Stimulated activated CD4-positive, alpha-beta T cell treated with anti-CD3 and anti-CD28 coated beads, Interleukin-15, amount 100 ng/mL, for 1 hour (primary cell): ENCODE measurements at regions not wholly inside any gene's neighbourhood (a gene's known extent, or its start where the extent isn't known, plus 50 kb on each side); places are given as distances from the start of the nearest gene placed in this dataset.

Experiments used
- DNase-seq, 2 donors: peaks; one replicate each; pipeline ENCODE4 v3.0.0-alpha.2; 2020; ENCODE audit warnings: low read depth in 1 of 2, low spot score in 1 of 2

GRCh38 chr2:489084-489483, 188.1 kb downstream of the TMEM18 start:
- no peak for DNase-seq

- DNase-seq: no peak
These were observed 189.8 kb downstream of the TMEM18 start for GRCh38 chr2:487186-488079.

GRCh38 chr2:486371-486770, 190.8 kb downstream of the TMEM18 start:
- no peak for DNase-seq

- no peak for DNase-seq
These were observed 193.5 kb upstream of the ALKAL2 start for GRCh38 chr2:481388-481787.

- DNase-seq: no peak
These were observed 191.7 kb upstream of the ALKAL2 start for GRCh38 chr2:479490-480176.

GRCh38 chr2:479031-479430, 191.1 kb upstream of the ALKAL2 start:
- DNase-seq: no peak

- no peak for DNase-seq
These were observed 183.7 kb upstream of the ALKAL2 start for GRCh38 chr2:471560-471959.

GRCh38 chr2:469514-469913, 181.6 kb upstream of the ALKAL2 start:
- DNase-seq: no peak

- no peak for DNase-seq
These were observed 180.9 kb upstream of the ALKAL2 start for GRCh38 chr2:468648-469336.

- no peak for DNase-seq
These were observed 180.2 kb upstream of the ALKAL2 start for GRCh38 chr2:467892-468647.

GRCh38 chr2:467543-467891, 179.6 kb upstream of the ALKAL2 start:
- no peak for DNase-seq

GRCh38 chr2:467101-467500, 179.2 kb upstream of the ALKAL2 start:
- DNase-seq: no peak

- no peak for DNase-seq
These were observed 176.8 kb upstream of the ALKAL2 start for GRCh38 chr2:464562-465309.

- DNase-seq: no peak
These were observed 173.0 kb upstream of the ALKAL2 start for GRCh38 chr2:460861-461260.

- no peak for DNase-seq
These were observed 172.0 kb upstream of the ALKAL2 start for GRCh38 chr2:459931-460330.

GRCh38 chr2:458425-458815, 170.5 kb upstream of the ALKAL2 start:
- DNase-seq: no peak

- DNase-seq: no peak
These were observed 170.0 kb upstream of the ALKAL2 start for GRCh38 chr2:457792-458424.

- DNase-seq: no peak
These were observed 169.4 kb upstream of the ALKAL2 start for GRCh38 chr2:457262-457661.

GRCh38 chr2:455913-456312, 168.0 kb upstream of the ALKAL2 start:
- DNase-seq: no peak

- no peak for DNase-seq
These were observed 167.3 kb upstream of the ALKAL2 start for GRCh38 chr2:455015-455705.
